ENCODE measurements at regions not wholly inside any gene's neighbourhood (a gene's known extent, or its start where the extent isn't known, plus 50 kb on each side); places are given as distances from the start of the nearest gene placed in this dataset. TPM values are rescaled to one million over a fixed set of nuclear protein-coding genes. Genes with fewer than 3 reads are reported as not detected.

GRCh38 chr10:29238523-29239135 lies 50.2 kb upstream of the LYZL1 start (continued):
- TF ChIP-seq RFX5 (IDR thresholded peaks at IDR 0.05; ENCODE audit: low read depth, low read length) = no peak
- TF ChIP-seq BCLAF1 (IDR thresholded peaks at IDR 0.05; ENCODE audit: borderline replicate concordance in 1 of 2, control insufficient read depth in 1 of 2, low read depth in 2 of 2, low read length in 1 of 2) = no peak
- TF ChIP-seq SRSF7 (optimal IDR thresholded peaks at IDR 0.05; ENCODE audit: low read depth, low read length) = no peak
- TF ChIP-seq ZNF436 (CRISPR knock-in tag; IDR thresholded peaks at IDR 0.05) = no peak

Small RNAs in the stretch of these regions (small RNA-seq; reads per million reads assigned to genes)
- gene AL355376.1 = not detected
- not detected for gene AL355376.2
- 0.37 reads per million, percentile 6 among the genes with 10 or more reads in this experiment for gene RNA5SP308
- not detected for gene RNU6-270P
